Endothelial cell of umbilical vein (primary cell): ENCODE measurements at regions not wholly inside any gene's neighbourhood (a gene's known extent, or its start where the extent isn't known, plus 50 kb on each side); places are given as distances from the start of the nearest gene placed in this dataset.

Experiments
- BruUV-seq: library from RNA; stranded (reverse); fragments of 400-500 nt; replicated peaks from 2 replicates; lab custom pipeline; 2021; lab: Mats Ljungman, UMichigan
- CTCF ChIA-PET: fragments of 300-600, 350-600 bp; sonication (Branson Sonifier 250); formaldehyde crosslinking; loops from one replicate; lab custom pipeline; 2021; ENCODE audit warnings: antibody characterized with exemption, inconsistent platforms; lab: Charles Lee
- POLR2A ChIA-PET: fragments of 300-600, 350-600 bp; sonication (Branson Sonifier 250); formaldehyde crosslinking; loops from one replicate; lab custom pipeline; 2021; ENCODE audit warnings: antibody characterized with exemption, inconsistent platforms; lab: Charles Lee
- DNase-seq: peaks from one replicate; pipeline ENCODE4 v3.0.0-alpha.2; 2011; ENCODE audit warnings: low read depth, low spot score
- FAIRE-seq: peaks from 2 replicates; lab custom pipeline; 2011; peaks lifted over from hg19 to GRCh38; lab: Jason Lieb, UNC
- H2AFZ ChIP-seq: 2 replicates; pipeline ENCODE4 v1.6.0; 2012; ENCODE audit warnings: low read depth, low read length, control low read depth, inconsistent platforms
- H3K27ac ChIP-seq: 2 replicates; pipeline ENCODE4 v1.5.1; 2011; ENCODE audit warnings: low read depth, mild to moderate bottlenecking, control low read depth, low read length, moderate library complexity; ENCODE audit not compliant: insufficient read depth
- H3K27me3 ChIP-seq, 2 experiments: 2 replicates each; pipeline versions ENCODE4 v1.6.0 to v1.6.1; 2011; ENCODE audit warnings: low read length in 2 of 2, mixed read lengths in 1 of 2; ENCODE audit not compliant: control insufficient read depth in 2 of 2, insufficient read depth in 2 of 2
- H3K36me3 ChIP-seq, 2 experiments: 2 replicates in 1 of 2; 3 replicates in 1 of 2; pipeline ENCODE4 v1.5.1; 2011; ENCODE audit warnings: low read length in 2 of 2, mild to moderate bottlenecking in 1 of 2, moderate library complexity in 1 of 2; ENCODE audit not compliant: control insufficient read depth in 2 of 2, insufficient read depth in 2 of 2; ENCODE audit errors: extremely low read depth in 1 of 2
- H3K4me1 ChIP-seq: 3 replicates; pipeline ENCODE4 v1.5.1; 2011; ENCODE audit warnings: mild to moderate bottlenecking, low read length; ENCODE audit not compliant: control insufficient read depth, insufficient read depth; ENCODE audit errors: extremely low read depth
- H3K4me2 ChIP-seq: 2 replicates; pipeline ENCODE4 v1.6.1; 2011; ENCODE audit warnings: low read length, control low read depth, mixed read lengths; ENCODE audit not compliant: insufficient read depth
- H3K4me3 ChIP-seq, 3 experiments: fragments of 200-600 bp in 1 of 3; sonication (generic), shearing (Covaris generic) in 1 of 3; replicated peaks in 1 of 3; 2 replicates each; pipeline ENCODE4 v1.5.1; 2011 to 2016; ENCODE audit warnings: control low read depth in 3 of 3, low read length in 3 of 3, mild to moderate bottlenecking in 2 of 3, inconsistent platforms in 1 of 3, low read depth in 1 of 3, moderate library complexity in 1 of 3; ENCODE audit not compliant: insufficient read depth in 1 of 3
- H3K79me2 ChIP-seq: 2 replicates; pipeline ENCODE4 v1.6.0; 2012; ENCODE audit warnings: low read length, inconsistent platforms; ENCODE audit not compliant: control insufficient read depth, insufficient read depth
- H3K9ac ChIP-seq: replicated peaks from 2 replicates; pipeline ENCODE3; 2011; ENCODE audit warnings: low read length, control low read depth; ENCODE audit not compliant: insufficient read depth; ENCODE audit errors: extremely low read depth
- H3K9me1 ChIP-seq: replicated peaks from 3 replicates; pipeline ENCODE4 v1.6.0; 2011; ENCODE audit warnings: mild to moderate bottlenecking, low read length; ENCODE audit not compliant: control insufficient read depth, insufficient read depth; ENCODE audit errors: extremely low read depth
- H3K9me3 ChIP-seq: replicated peaks from 2 replicates; pipeline ENCODE4 v1.5.1; 2012; ENCODE audit warnings: low read length, inconsistent platforms; ENCODE audit not compliant: control insufficient read depth, insufficient read depth
- H4K20me1 ChIP-seq: replicated peaks from 2 replicates; pipeline ENCODE3; 2011; ENCODE audit warnings: mild to moderate bottlenecking, low read length; ENCODE audit not compliant: control insufficient read depth, insufficient read depth; ENCODE audit errors: extremely low read depth
- EZH2 ChIP-seq: IDR thresholded peaks from 2 replicates; pipeline ENCODE4 v1.6.1; 2012; ENCODE audit warnings: borderline replicate concordance, low read depth, mild to moderate bottlenecking, moderate library complexity, low read length, inconsistent platforms; ENCODE audit not compliant: severe bottlenecking
- FOS ChIP-seq: IDR thresholded peaks from 2 replicates; pipeline ENCODE4 v1.6.1; 2011; ENCODE audit warnings: mild to moderate bottlenecking, low read length, moderate library complexity, borderline replicate concordance; ENCODE audit not compliant: insufficient read depth
- GATA2 ChIP-seq: IDR thresholded peaks from 2 replicates; pipeline ENCODE4 v1.7.0; 2011; ENCODE audit warnings: low read depth, mild to moderate bottlenecking, moderate library complexity, mixed read lengths, low read length; ENCODE audit not compliant: insufficient read length, insufficient read depth
- JUN ChIP-seq: IDR thresholded peaks from 2 replicates; pipeline ENCODE4 v1.6.1; 2011; ENCODE audit warnings: borderline replicate concordance, low read depth; ENCODE audit not compliant: insufficient read length, insufficient read depth
- MYC ChIP-seq: IDR thresholded peaks from one replicate; pipeline ENCODE4 v1.6.1; 2011; ENCODE audit warnings: mild to moderate bottlenecking, low read depth, low read length
- POLR2A ChIP-seq: IDR thresholded peaks from 2 replicates; pipeline ENCODE4 v1.6.1; 2012; ENCODE audit warnings: low read depth, mild to moderate bottlenecking, control low read depth, low read length
- POLR2AphosphoS5 ChIP-seq: IDR thresholded peaks from 2 replicates; pipeline ENCODE4 v1.6.1; 2012; ENCODE audit warnings: low read depth, mild to moderate bottlenecking, control low read depth, low read length, moderate library complexity; ENCODE audit not compliant: insufficient read depth
- dilution Hi-C: fragments of 300-500 bp; cut with MboI; formaldehyde crosslinking; loops from one replicate; pipeline ENCODE4 v1.15.0; 2019; ENCODE audit warnings: low sequenced_read_pairs; ENCODE audit not compliant: extremely low pct_ligation_motif_present
- intact Hi-C: fragments of 100-400 bp; cut with micrococcal nuclease; formaldehyde crosslinking; loops from one replicate; pipeline ENCODE4 v1.10.0; 2022
- TF ChIP-seq, protein P1 (sequence below), 2 donors: IDR thresholded peaks; 1 replicate in 1 of 2; 2 replicates in 1 of 2; pipeline ENCODE4 v1.5.1; 2011; ENCODE audit warnings: low read length in 2 of 2, mild to moderate bottlenecking in 2 of 2, moderate library complexity in 2 of 2, control low read depth in 1 of 2, inconsistent platforms in 1 of 2, low read depth in 1 of 2; ENCODE audit not compliant: insufficient read depth in 1 of 2; ENCODE audit errors: extremely low read depth in 1 of 2
- TF ChIP-seq, protein P2 (sequence below): IDR thresholded peaks from 2 replicates; pipeline ENCODE4 v1.6.1; 2011; ENCODE audit not compliant: insufficient read depth, insufficient read length

DNA sequence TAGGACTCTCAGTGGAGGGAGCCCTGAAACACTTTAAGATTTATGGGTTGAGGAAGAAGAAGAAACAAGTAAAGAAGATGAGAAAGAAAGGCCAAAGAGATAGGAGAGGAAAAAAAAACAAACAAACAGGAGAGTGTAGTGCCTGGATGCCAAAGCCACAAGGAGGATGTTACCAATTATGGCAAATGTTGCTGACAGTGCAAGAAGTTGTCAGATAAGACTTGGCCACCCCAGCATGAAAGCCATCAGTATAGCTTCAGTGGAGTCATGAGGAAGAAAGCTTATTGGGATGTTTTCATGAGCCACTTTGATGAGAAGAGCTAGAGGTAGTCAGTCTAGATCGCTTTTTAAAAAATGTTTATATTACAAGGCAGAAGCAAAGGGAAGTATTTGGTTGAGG lies 380.2 kb upstream of the ADGRL4 start:
- Histone ChIP-seq H3K36me3 (no peaks in the 10 kb centered on the region), H3K4me3 (no peak overlapping the region), H3K27ac (no peak overlapping the region), H3K9me3 (no peaks in the 10 kb centered on the region), H3K4me1 (no peaks in the 10 kb centered on the region), H3K9ac (no peak overlapping the region), H2AFZ (no peak overlapping the region), H4K20me1 (no peaks in the 10 kb centered on the region), H3K79me2 (no peaks in the 10 kb centered on the region), H3K27me3 (no peaks in the 10 kb centered on the region), H3K4me2 (no peak overlapping the region), H3K9me1 (no peaks in the 10 kb centered on the region)
- FAIRE-seq (no peak), DNase-seq (no peak)
- CTCF ChIA-PET: no interaction called here
- no TSS peak for BruUV-seq
- POLR2A ChIA-PET: no interaction called here
- TF ChIP-seq MYC: no peak
- no peak for TF ChIP-seq GATA2
- no peak for TF ChIP-seq EZH2
- TF ChIP-seq, protein P1, sequence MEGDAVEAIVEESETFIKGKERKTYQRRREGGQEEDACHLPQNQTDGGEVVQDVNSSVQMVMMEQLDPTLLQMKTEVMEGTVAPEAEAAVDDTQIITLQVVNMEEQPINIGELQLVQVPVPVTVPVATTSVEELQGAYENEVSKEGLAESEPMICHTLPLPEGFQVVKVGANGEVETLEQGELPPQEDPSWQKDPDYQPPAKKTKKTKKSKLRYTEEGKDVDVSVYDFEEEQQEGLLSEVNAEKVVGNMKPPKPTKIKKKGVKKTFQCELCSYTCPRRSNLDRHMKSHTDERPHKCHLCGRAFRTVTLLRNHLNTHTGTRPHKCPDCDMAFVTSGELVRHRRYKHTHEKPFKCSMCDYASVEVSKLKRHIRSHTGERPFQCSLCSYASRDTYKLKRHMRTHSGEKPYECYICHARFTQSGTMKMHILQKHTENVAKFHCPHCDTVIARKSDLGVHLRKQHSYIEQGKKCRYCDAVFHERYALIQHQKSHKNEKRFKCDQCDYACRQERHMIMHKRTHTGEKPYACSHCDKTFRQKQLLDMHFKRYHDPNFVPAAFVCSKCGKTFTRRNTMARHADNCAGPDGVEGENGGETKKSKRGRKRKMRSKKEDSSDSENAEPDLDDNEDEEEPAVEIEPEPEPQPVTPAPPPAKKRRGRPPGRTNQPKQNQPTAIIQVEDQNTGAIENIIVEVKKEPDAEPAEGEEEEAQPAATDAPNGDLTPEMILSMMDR (IDR thresholded peaks at IDR 0.05; ENCODE audit: extremely low read depth in 1 of 2, insufficient read depth in 1 of 2, low read depth in 1 of 2, low read length in 2 of 2): no peak
- TF ChIP-seq, protein P2, sequence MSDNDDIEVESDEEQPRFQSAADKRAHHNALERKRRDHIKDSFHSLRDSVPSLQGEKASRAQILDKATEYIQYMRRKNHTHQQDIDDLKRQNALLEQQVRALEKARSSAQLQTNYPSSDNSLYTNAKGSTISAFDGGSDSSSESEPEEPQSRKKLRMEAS: no peak
- TF ChIP-seq JUN: no peak
- TF ChIP-seq FOS: no peak
- TF ChIP-seq POLR2AphosphoS5: no peak
- TF ChIP-seq POLR2A: no peak
- intact Hi-C loops: no loop called here
- dilution Hi-C loops: no loop called here
